Hypothalamus (tissue), 51 donors: ENCODE measurements at regions not wholly inside any gene's neighbourhood (a gene's known extent, or its start where the extent isn't known, plus 50 kb on each side); places are given as distances from the start of the nearest gene placed in this dataset.

Experiments used
- DNase-seq, 51 donors: peaks; one replicate each; lab custom pipeline; 2025; lab: John Stamatoyannopoulos, UW

GRCh38 chr18:41155910-41156851 lies 798.9 kb upstream of the PIK3C3 start:
- no peak for DNase-seq

GRCh38 chr18:41155025-41155424 lies 800.0 kb upstream of the PIK3C3 start:
- DNase-seq, result no peak

GRCh38 chr18:41153871-41154270 lies 801.2 kb upstream of the PIK3C3 start:
- no peak for DNase-seq

GRCh38 chr18:41150316-41150715 lies 804.7 kb upstream of the PIK3C3 start:
- no peak for DNase-seq

GRCh38 chr18:41146301-41146700 lies 808.7 kb upstream of the PIK3C3 start:
- DNase-seq, result no peak

- no peak for DNase-seq
These were observed 809.5 kb upstream of the PIK3C3 start for GRCh38 chr18:41145516-41145915.

- no peak for DNase-seq
These were observed 810.6 kb upstream of the PIK3C3 start for GRCh38 chr18:41144441-41144840.

GRCh38 chr18:41140506-41140905 lies 814.5 kb upstream of the PIK3C3 start:
- no peak for DNase-seq

DNA sequence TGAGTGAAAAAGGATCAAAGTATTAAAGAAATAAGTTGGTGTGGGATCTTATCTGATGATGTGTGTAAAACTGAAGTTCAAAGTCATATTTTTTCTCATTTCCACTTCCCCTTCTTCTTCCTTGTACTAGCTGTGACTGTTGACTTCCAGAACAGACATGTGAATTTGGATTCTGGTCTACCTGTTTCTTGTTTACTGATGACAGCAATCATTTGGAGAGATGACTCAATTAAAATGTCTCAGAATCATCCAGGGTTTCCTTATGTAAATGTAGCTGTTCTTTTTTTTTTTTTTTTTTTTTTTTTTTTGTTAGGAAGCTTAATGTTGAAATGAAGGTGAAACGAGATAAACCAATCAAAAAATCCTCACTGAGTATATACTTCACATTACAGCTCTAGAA lies 819.9 kb upstream of the PIK3C3 start:
- DNase-seq, result no peak

GRCh38 chr18:41134426-41134825 lies 820.6 kb upstream of the PIK3C3 start:
- DNase-seq, result no peak

DNA sequence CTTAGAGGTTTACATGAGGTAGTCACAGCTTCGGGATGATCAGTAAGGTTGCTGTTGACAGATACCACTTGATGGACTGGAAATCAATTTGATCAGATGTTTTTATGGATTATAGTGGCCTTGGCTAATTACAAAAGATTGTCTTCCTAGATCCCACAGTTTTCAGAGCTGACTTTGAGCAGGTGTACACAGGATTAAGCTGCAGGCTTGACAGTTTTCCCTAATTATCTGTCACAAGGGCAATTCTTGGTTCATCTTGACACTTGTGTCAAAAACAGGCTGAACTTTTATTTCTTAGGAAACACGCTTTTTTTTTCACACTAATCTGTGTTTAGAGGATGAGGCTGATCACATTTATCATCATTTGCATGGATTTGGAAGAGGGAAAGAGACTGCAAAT lies 824.0 kb upstream of the PIK3C3 start:
- no peak for DNase-seq

GRCh38 chr18:41128545-41128944 lies 826.5 kb upstream of the PIK3C3 start:
- no peak for DNase-seq

GRCh38 chr18:41128126-41128525 lies 826.9 kb upstream of the PIK3C3 start:
- no peak for DNase-seq

DNA sequence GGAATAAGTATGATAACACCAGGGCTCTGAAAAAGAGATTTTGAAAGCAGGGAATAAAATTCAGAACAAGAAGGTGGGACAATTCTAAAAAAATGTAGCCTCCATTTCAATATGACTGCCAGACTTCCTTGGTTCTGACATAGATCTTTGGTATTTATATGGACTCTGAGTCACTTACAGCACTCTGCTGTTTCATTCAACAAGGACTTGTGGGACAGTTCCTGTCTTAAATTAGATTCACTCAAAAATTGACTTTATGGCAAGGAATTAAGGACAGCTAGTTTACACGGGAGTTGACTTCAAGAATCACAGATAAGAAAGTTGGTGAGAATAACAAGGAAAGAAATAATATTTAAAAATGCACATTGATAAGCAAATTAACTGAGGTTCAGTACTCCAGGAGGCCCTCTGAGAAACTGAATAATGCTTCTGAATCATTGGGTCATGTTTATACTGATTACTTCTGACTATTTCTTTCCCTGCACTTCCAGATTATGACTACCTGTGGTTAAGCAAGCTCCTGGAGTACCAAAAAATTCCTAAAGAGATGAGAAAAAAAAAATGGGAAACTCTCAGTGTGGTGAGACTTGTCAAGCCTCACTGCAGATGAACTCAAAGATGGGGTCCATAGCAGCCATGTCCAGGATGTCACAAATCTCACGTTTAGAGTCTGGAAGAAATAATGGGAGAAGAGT lies 828.3 kb upstream of the PIK3C3 start:
- no peak for DNase-seq

- DNase-seq, result no peak
These were observed 833.8 kb upstream of the PIK3C3 start for GRCh38 chr18:41121116-41121826.

DNA sequence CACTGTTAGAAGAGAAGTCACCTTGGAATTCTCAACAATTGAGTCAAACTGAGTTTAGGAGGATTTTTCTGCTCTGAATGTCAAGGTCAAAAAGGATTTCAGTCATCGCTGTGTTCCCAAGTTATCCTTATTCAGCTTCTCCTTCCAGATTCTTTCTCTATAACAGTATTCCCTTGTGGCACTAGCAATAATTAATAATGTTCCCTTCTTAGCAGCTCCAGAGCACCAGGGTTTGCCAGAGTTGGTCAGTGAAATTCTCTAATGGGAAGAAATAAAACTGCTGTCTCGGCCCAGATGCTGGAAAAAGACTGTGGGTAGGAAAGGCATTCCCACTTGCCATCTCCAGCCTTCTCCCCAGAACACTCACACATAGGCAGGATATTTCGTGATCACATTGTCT lies 836.0 kb upstream of the PIK3C3 start:
- DNase-seq, result no peak

DNA sequence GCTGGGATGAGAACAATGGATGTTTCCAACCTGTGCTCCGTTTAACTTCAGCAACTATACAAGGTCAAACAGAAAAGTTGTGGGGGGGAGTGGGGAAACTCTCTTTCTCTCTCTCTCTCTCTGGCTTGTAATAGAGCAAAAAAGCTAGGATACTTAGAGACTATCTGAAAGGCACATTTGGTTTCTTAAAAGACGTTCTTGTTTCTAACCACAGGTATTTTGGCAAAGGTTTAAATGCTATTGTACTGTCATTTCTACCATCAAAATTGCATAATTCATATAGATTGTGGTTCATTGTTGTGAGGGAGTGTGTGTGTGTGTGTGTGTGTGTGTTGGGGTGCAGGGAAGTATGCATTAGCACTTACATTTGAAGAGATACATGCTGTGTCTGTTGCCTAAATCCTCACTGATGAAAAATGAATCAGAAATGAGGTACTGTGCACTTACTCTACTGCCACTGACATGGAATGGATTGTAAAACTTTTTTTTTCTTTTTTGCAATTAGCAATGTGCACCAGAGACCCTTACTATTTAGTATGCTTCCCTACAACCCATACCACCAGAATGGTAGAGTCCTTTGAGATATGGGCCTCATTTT lies 841.0 kb upstream of the PIK3C3 start:
- no peak for DNase-seq

DNA sequence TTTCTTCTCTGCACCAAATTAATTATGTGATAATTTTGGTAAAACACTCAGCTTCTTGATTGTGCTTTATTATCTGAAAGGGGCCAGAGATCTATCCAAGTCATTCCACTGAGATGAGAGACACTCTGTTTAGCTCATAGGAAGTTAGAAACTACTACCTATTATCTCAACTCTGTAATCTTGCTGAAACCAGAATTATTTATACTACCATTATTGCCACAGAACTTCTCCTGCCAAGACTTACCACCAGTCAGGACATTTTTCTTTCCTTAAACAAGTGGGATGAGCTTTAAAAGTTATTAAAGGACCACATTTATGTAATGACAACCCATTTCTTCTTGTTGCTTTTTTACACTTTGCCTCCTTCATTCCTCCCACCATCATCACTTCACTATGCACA lies 855.6 kb upstream of the PIK3C3 start:
- no peak for DNase-seq

DNA sequence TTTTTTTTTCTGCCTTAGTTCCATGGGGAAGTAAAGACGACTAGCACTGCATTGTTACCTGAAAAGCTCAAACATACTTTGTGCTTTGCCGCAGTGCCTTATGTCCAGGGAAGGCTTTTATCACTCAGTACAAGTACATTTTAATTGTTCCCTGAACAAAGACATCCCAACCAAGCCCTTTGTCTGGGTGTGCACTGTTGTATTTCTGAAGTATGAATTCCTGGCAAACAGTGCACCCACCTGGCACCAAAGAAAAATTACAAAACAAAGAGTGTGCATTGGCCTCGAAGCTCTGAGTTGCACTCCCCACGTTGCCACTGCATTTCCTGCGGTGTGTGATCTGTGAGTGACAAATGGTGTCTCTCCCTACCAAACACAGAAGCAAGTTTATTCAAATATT lies 858.5 kb upstream of the PIK3C3 start:
- DNase-seq, result no peak

DNA sequence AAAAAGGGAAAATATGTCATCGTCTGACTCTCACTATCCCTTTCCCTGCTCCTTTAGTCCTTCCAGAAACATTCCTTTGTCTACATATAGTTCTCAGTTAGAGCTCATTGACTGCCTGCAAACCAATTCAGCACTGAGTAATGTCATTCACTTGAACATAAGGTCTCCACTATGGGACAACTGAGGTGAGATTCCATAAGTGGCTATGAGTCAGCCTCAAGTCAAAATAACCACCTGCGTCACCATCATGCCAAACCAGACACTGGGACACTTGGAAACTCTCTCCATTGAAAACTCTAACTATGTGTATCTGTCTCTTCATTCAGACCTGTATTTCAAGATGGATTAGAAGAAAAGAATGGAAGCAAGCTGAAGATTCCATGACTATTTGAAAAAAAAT lies 878.0 kb upstream of the PIK3C3 start:
- DNase-seq, result no peak

DNA sequence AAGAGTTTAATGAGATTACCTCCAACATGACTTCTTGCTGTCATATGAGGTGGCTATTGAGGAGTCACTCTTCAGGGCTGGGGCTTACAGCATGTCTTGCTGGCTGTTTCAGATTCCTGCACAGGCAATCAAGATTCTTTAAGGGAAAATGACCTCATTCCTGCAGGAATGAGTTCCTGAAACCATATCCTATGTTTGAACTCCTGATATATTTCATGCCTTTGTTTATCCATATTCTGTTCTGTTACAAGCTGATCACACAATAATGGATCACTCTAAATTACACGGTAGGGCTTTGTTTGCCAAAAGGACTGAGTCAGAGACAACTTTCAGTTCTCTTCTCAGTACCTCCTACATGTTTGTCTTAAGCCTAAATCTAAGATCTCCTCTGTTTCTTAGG lies 879.8 kb upstream of the PIK3C3 start:
- no peak for DNase-seq
